Ovary (tissue), 7 donors: ENCODE measurements at regions not wholly inside any gene's neighbourhood (a gene's known extent, or its start where the extent isn't known, plus 50 kb on each side); places are given as distances from the start of the nearest gene placed in this dataset.

Experiments
- DNase-seq, 5 donors: peaks; one replicate each; pipeline ENCODE4 v3.0.0-alpha.2; 2019 to 2020
- H3K27ac ChIP-seq, 2 donors: fragments of 200-600 bp; one replicate each; pipeline versions ENCODE4 v1.5.1 to v1.8.0; 2019 to 2022
- H3K27me3 ChIP-seq: fragments of 200-600 bp; one replicate; pipeline ENCODE4 v1.8.0; 2022
- H3K36me3 ChIP-seq: fragments of 200-600 bp; sonication (generic); one replicate; pipeline ENCODE4 v1.5.1; 2019
- H3K4me1 ChIP-seq: one replicate; pipeline ENCODE4 v1.8.1; 2013; ENCODE audit warnings: mild to moderate bottlenecking, moderate library complexity; ENCODE audit not compliant: insufficient read depth
- H3K4me3 ChIP-seq: fragments of 200-600 bp; sonication (generic); one replicate; pipeline ENCODE4 v1.5.1; 2017
- H3K9me3 ChIP-seq, 2 donors: fragments of 200-600 bp in 1 of 2; sonication (generic) in 1 of 2; one replicate each; pipeline versions ENCODE4 v1.5.1 to v1.8.1; 2013 to 2019; ENCODE audit warnings: mild to moderate bottlenecking in 1 of 2, moderate library complexity in 1 of 2
- CTCF ChIP-seq, 3 donors: fragments of 450-650 bp in 2 of 3; fragments of 200-600 bp in 1 of 3; IDR thresholded peaks; one replicate each; pipeline versions ENCODE4 v1.5.1 to v1.8.0; 2016 to 2022; ENCODE audit warnings: antibody characterized with exemption in 3 of 3, mild to moderate bottlenecking in 1 of 3
- EP300 ChIP-seq: sonication (generic); formaldehyde crosslinking; IDR thresholded peaks from one replicate; pipeline ENCODE4 v1.6.1; 2017; ENCODE audit warnings: antibody characterized with exemption
- POLR2A ChIP-seq: fragments of 450-650 bp; IDR thresholded peaks from one replicate; pipeline ENCODE4 v1.6.1; 2017; ENCODE audit warnings: antibody characterized with exemption, mild to moderate bottlenecking, moderate library complexity
- WGBS, 3 donors: extraction: QIAGEN DNeasy Blood & Tissue Kit in 1 of 3; methylation state at CpG; one replicate each; pipeline versions ENCODE4 v1.1.5 to v1.1.7; 2013 to 2017; 5-methylcytosine and 5-hydroxymethylcytosine counted together
- intact Hi-C, 4 donors: fragments of 100-400 bp; cut with DNase I; formaldehyde crosslinking; loops; one replicate each; pipeline versions ENCODE4 v1.11.0 to v1.15.1; 2022 to 2023
- donor health status: DM: no; HTN: no; CAD: no; lungs with moderate emphysema.
- donor health status: DM: no; HTN: no; CAD: no.
- donor health status: Bipolar disorder and iron deficiency.
- donor health status: DM: no; HTN: no; CAD: no.
- donor health status: DM: yes; HTN: yes; CAD: no.

GRCh38 chr7:112990624-112991023, 96.0 kb downstream of the GPR85 start:
- 53 to 63% (median 54%) methylated on average over 2 of the region's 2 CpGs for WGBS, 3 donors
- Histone ChIP-seq H3K9me3 (no peaks in the 10 kb centered on the region), H3K36me3 (no peaks in the 10 kb centered on the region), H3K4me3 (no peak overlapping the region), H3K27ac (no peak overlapping the region), H3K4me1 (no peaks in the 10 kb centered on the region), H3K27me3 (no peaks in the 10 kb centered on the region)
- no peak for DNase-seq
- no peak for TF ChIP-seq CTCF (IDR thresholded peaks at IDR 0.05)
- no peak for TF ChIP-seq EP300
- no peak for TF ChIP-seq POLR2A
- intact Hi-C loops = no loop called here

GRCh38 chr7:112989531-112989930, 97.1 kb downstream of the GPR85 start:
- intact Hi-C loops = no loop called here
- Histone ChIP-seq H3K4me3 (no peak overlapping the region), H3K4me1 (no peaks in the 10 kb centered on the region), H3K36me3 (no peaks in the 10 kb centered on the region), H3K27ac (no peak overlapping the region), H3K27me3 (no peaks in the 10 kb centered on the region), H3K9me3 (no peaks in the 10 kb centered on the region)
- DNase-seq = no peak
- no peak for TF ChIP-seq CTCF (IDR thresholded peaks at IDR 0.05)
- TF ChIP-seq EP300 = no peak
- TF ChIP-seq POLR2A = no peak

- intact Hi-C loops = no loop called here
- no peak for DNase-seq
- Histone ChIP-seq H3K4me3 (no peak overlapping the region), H3K27me3 (no peaks in the 10 kb centered on the region), H3K36me3 (no peaks in the 10 kb centered on the region), H3K4me1 (no peaks in the 10 kb centered on the region), H3K27ac (no peak overlapping the region), H3K9me3 (no peaks in the 10 kb centered on the region)
- WGBS, 3 donors = 25 to 52% (median 41%) methylated on average over 1 of the region's 1 CpG
- TF ChIP-seq CTCF (IDR thresholded peaks at IDR 0.05) (no peak), POLR2A (no peak), EP300 (no peak)
Observed at GRCh38 chr7:112987171-112987570, 99.5 kb downstream of the GPR85 start.

GRCh38 chr7:112986256-112987031, 100.2 kb downstream of the GPR85 start:
- Histone ChIP-seq H3K36me3 (no peaks in the 10 kb centered on the region), H3K4me1 (no peaks in the 10 kb centered on the region), H3K4me3 (no peak overlapping the region), H3K27me3 (no peaks in the 10 kb centered on the region), H3K9me3 (no peaks in the 10 kb centered on the region), H3K27ac (no peak overlapping the region)
- TF ChIP-seq EP300 (no peak), POLR2A (no peak), CTCF (IDR thresholded peaks at IDR 0.05) (no peak)
- 45 to 48% (median 47%) methylated on average over 3 of the region's 3 CpGs for WGBS, 3 donors
- no peak for DNase-seq
- intact Hi-C loops = no loop called here
